Renal cortical epithelial cell (primary cell): ENCODE measurements at regions not wholly inside any gene's neighbourhood (a gene's known extent, or its start where the extent isn't known, plus 50 kb on each side); places are given as distances from the start of the nearest gene placed in this dataset.

ENCODE experiments used
- DNase-seq: peaks from one replicate; pipeline ENCODE4 v3.0.0-alpha.2; 2011; ENCODE audit warnings: low read depth

DNA sequence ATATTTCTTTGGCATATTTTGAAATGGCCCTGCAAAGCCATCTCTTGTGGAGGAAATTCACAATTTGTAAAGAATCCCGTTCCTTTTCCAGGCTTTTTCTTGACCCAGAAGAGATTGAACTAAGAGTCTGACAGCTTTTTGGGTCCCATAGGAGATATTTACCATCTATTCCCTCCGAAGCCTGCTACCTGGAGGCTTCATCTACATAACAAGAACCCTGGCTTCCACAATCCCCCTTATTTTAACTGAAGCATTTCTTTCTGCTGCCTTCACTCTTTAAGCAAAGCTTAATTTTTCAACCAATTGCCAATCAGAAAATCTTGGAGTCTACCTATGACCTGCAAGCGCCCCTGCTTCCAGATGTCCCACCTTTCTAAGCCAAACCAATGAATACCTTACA, 248.1 kb upstream of the GADL1 start:
- DNase-seq = no peak

DNA sequence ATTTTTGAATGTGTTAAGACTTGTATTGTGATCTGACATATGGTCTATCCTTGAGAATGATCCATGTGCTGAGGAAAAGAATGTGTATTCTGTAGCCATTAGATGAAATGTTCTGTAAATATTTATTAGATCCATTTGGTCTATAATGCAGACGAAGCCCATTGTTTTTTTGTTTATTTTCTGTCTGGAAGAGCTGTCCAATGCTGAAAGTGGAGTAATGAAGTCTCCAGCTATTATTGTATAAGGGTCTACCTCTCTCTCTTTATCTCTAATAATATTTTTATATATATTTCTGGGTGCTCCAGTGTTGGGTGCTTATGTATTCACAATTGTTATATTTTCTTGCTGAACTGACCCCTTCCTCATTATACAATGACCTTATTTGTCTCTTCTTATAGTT, 250.6 kb upstream of the GADL1 start:
- DNase-seq = no peak

DNA sequence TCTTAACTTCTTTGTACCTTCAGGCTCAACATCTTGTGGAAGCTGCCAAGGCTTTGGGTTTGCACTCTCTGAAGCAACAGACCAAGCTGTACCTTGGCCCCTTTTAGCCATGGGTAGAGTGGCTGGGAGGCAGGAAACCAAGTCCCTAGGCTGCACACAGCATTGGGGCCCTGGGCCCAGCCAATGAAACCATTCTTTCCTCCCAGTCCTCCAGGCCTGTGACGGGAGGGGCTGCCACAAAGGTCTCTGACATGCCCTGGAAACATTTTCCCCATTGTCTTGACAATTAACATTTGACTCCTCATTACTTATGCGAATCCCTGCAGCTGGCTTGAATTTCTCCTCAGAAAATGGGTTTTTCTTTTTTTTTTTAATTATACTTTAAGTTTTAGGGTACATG, 253.1 kb upstream of the GADL1 start:
- no peak for DNase-seq

DNA sequence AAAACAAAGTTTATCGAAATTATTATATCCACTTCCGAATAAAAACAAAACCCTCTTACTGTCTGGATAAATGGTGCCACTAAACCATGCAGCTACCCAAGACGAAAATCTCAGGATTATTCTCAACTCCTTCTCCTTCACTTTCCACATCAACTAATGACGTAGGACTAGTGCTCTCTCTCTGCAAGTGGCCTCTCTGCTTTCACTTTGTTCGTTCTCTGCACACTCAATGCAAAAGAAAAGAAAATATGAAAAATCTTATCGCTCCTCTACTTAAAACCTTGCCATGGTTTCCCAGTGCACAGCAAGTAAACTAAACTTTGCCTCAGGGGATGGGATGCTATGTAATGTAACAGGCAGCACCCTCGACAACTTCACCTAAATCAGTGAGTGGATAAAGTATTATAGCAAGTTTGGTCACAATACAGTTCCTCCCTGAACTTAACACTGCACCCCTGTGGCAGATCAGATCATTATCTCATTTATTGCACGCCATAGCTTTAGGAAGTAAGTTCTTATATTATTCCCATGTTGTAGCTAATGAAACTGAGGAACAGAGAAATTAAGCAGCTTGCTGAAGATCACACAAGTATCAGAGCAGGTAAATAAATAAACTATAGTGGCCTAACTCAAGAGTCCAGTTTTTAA, 262.7 kb upstream of the GADL1 start:
- DNase-seq = no peak

DNA sequence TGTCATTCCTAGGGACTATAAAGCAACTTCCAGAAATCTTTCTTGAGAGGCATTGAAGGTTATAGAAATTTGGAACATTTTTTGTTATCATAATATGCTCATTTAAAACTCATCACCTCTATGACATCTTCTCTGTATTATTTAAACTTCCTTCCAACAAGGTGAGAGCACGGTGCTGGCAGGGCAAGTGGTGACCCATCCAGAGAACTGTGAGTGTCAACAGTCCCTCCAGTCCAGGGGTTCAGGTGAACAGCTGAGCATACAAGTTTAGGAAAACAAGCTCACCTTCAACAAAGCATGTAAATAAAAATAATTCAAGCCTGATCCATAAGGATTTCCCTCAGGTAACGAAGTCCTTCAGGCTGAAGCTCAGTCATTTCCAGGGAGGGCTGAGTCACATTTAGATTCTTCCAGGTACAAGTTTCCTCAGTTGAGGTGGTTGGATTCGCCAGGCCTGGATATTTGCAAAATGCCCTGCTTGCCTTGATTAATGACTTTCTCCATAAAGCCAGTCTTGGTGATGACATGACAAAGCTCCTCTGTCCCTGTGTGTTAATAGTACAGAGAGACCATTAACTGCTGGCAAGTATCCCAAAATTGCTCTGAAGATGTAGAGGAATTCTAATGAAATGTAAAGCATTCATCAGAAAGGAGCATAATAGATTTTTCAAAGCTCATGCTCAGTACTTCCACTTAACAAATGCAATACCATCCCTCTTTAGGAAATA, 263.6 kb upstream of the GADL1 start:
- DNase-seq = no peak

DNA sequence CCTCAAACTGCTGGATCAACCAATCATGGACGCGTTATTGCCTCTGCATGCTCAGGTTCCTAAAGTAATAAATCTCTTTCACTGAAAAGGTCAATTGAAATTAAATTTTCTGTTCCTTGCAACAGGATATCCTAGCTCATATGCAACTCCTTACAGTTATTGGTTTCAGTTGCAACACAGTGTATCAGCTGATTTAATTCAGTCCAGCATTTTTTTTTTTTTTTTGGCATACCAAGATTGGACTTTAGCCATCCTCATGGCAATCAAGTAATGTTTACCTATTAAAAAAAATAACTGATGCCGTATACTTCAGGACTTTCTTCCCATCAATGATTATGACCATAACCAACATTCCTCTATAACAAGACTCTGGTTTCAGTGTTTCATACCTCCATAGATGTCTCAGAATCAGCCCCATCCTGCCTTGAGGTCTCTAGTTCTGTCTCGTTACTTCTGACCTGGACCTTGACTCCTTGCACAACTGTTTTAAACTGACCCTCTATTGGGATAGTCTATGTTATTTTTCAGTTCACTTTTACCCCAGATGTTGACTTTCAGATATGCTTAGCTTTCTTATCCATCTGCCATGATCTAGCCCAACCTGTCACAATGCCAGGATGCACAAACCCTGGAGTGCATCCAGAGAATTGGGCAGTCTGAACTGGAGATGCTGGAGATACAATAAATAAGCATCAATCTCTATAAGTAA, 265.0 kb upstream of the GADL1 start:
- no peak for DNase-seq

DNA sequence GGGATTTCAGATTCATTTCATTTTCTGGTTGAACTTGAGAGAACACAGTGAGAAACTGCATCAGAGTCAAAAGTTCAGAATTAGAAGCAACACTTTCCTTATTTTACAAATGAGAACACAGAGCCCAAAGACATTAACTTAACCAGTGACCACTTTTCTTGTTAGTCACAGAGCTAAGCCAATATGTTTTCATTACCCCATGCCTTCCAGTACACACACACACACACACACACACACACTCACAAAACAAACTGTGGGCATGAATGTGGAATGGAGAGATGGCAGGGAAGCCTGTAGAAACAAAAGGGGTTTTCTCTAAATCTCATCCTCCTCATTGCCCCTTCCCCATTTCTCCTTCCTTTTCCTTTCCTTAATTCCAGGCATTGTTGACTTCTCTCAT, 267.4 kb upstream of the GADL1 start:
- peak; percentile 70 for DNase-seq

DNA sequence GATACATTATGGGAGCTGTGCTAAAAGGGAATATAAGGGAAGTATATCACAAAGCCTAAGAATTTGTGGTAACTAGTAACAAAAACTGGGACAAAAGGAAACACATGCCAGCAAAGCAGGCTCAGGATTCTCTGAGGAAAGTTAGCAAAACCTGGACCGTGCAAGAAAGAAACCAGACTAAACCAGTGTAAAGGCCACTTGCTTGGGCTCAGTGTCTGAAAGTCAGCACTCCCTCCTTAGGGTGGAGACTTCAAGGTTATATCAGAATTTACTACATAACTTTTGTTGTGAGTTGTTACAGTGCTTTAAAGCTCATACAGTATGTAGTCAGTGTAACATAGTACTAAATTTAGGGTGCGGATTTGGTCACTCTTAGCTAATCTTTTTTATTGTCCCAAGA, 269.9 kb upstream of the GADL1 start:
- DNase-seq = peak; percentile 15

DNA sequence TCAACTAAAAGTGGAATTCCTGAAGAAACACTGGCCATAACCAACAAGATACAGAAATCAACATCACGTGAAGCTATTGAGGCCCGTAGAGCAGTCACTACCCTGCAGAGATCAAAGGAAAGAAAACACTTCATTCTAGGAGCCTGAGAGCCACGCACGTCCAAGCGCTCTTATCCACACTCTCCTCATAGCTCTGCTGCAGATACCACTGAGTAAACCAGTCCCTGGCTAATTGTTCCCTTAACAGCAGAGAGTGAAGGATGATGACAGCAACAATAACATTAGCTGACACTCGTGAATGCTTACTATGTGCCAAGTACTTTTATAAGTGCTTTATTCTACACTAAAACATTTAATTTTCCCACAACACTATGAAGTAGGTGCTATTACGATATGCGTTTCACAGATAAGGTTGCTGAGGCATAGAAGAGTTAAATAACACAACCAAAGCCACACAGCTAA, 271.0 kb upstream of the GADL1 start:
- peak; percentile 19 for DNase-seq

DNA sequence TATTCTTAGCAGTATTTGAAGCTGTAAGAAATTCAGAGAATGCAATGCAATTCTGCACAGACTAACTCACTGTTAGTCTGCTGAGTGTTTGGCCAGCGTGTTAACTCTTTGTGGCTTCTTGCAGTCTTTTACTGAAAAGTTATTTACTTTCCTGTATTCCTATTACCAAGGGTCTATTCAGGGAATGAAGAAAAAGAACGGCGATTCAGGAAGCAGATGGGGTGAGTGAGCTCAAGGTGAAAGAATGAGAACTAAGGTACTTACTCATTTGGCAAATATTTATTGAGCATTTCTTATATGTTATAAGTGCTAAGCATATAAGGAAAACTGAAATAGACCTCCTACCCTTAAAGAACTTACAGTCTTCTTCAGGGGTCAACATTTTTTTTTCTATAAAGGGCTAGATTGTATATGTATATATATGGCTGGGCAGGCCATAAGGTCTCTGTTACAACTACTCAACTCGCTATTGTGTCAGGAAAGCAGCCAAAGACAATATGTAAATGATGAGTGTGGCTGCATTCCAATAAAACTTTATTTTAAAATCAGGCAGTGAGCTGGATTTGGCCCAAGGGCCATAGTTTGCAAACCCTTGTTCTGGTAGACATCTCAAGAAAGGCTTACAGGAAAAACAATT, 271.9 kb upstream of the GADL1 start:
- DNase-seq = peak; percentile 79

DNA sequence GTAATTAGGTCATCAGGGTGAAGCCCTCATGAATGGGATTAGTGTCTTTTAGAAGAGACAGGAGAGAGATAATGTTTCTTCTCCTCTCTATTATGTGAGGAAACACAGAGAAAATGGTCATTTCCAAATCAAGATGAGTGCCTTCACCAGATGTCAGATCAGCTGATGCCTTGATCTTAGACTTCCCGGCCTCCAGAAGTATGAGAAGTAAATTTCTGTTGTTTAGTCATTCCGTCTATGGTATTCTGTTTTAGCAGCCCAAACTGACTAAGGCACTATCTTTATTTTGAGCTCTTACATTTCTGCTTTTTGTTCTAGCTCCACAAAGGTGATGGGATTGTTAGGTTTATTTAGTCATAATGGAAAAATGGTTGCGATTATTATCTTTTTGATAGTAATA, 273.2 kb upstream of the GADL1 start:
- no peak for DNase-seq

DNA sequence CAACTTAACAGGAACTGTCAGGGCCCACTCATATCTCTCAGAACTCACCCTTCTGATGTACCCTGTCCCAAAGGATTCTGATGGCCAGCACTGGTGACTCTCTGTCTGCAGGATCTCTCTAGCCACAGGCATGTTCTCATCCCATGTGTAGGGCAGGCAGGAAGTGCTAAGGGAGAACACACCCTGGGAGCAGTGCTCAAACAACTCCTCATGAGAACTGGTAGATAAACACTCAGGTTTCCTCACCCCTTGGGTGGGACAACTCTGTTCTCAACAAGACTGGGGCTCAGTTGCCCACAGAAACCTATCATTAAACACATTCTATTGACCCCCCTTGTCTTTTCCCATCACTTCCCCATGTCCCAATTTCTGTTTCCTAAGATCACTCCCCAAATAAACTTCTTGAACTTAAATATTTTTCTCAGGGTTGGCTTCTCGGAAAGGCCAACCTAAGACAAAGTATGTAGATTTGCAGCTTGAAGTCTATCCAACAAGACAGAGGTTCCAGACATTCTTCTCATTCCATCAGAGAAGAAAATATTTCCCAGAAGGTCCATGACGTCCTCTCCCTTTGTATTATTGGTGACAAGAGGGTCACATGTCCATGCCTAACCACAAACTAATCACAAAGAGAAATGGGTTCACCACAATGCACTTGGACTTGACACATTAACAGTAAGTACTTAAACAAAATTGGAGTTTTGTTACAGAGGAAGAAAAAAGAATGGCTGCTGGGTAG, 276.6 kb upstream of the GADL1 start:
- DNase-seq = peak; percentile 97

DNA sequence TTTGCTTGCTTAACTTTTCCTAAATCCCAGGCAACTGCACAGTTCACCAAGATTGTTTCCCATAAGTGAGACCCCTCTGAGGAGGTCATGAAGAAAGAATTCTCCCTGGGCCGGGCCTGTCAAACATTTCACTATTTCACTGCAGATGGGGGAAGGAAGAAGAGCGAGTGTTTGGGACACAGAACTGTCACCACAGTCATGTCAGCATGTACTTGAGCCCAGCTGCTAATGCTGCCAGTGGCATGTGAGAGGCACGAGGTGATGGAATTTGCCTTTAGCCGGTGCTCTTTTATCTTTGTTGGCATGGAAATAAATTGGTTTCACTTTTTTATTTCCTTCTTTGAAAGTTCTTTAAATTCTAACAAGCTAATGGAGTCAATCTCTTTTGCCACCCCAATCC, 277.9 kb upstream of the GADL1 start:
- peak; percentile 26 for DNase-seq

DNA sequence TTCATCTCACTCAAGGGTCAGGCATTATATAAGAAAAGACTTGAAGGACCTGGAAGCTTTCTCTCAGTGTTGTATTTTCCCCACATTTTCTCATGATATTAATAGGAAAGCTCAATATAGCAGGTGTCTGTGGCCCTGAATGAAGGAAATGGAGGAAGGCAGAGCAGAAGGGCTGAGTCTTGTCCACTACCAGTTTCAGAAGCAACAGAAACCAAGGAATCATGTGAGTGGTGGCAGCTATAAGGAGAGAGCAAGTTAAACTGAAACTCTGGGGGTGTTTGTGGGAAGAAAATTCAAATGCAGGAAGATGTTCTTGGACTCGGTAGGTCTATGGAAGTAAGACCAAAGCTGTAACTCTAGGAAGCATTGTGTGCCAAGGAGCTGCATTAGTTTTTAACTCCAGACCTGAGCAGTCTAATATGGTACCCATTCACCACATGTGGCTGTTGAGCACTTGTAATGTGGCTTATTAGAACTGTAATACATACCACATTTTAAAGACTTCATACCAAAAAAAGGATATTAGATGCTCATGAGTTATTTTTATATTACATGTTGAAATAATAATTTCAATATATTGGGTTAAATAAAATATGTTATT, 278.8 kb upstream of the GADL1 start:
- no peak for DNase-seq

DNA sequence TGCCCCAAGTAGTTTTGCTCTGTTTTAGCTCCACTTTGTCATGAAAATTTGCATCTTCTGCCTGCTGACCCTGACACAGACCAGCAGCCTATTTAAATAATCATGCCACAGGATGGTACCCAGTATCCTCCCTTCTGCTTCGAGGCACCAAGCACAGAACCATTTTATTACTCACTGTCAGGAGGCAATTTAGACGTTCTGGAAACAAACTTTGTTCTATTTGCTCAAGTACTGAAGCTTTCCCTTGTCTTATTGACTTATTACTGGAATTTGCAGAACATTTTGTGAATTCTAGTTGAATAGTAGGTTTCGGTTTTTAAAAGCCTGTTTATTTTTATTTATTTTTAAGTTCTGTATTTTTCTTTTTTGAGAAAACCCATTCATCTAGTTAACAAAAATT, 279.6 kb upstream of the GADL1 start:
- DNase-seq = no peak

DNA sequence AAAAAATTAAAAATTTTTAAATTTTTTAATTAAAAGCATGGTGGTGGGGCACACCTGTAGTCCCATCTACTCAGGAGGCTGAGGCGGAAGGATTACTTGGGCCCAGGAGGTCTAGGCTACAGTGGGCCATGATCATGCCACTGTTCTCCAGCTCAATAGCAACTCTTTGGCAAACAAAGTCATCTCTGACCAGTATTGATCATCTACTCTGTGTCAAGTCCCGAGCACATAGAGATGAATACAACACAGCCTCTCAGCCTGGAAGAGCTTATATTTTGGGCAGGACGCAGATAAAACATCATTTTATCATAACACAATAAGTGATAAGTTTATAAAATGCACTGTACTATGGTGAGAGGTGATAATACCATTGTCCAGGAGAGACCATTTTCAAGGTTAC, 281.6 kb upstream of the GADL1 start:
- no peak for DNase-seq

DNA sequence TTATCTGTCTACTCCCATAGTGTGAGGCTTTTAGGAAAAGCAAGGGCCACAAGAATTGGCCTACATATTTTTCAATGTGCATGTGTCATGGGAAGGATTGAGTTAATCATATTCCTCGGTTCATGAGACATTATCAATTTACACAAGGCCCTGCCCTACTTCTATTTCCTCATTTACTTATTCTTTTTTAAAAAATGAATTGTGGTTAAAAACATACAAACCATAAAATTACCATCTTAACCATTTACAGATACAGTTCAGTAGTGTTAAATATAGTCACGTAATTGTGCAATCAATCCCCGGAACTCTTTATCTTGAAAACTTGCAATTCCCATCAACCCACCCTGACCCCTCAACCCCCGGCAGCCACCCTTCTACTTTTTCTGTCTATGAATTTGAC, 284.0 kb upstream of the GADL1 start:
- no peak for DNase-seq

DNA sequence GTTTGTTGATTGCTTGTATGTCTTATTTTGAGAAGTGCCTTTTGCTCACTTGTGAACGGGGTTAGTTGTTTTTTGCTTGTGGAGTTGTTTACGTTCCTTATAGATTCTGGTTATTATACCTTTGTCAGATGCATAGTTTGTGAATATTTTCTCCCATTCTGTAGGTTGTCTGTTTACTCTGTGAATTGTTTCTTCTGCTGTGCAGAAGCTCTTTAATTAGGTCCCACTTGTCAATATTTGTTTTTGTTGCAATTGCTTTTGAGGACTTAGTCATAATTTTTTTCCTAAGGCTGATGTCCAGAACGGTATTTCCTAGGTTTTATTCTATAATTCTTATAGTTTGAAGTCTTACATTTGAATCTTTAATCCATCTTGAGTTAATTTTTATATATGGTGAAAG, 285.3 kb upstream of the GADL1 start:
- no peak for DNase-seq

DNA sequence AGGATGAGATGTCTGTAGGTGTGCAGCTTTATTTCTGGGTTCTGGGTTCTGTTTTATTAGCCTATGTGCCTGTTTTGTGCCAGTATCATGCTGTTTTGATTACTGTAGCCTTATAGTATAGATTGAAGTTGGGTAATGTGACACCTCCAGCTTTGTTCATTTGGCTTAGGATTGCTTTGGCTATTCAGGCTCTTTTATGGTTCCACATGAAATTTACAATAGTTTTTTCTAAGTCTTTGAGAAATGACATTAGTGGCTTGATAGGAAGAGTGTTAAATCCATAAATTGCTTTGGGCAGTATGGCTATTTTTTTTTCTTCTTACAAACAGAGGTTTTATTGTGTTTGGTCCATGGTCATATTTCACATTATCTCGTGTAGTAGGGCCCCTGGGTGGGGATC, 285.8 kb upstream of the GADL1 start:
- DNase-seq = no peak

DNA sequence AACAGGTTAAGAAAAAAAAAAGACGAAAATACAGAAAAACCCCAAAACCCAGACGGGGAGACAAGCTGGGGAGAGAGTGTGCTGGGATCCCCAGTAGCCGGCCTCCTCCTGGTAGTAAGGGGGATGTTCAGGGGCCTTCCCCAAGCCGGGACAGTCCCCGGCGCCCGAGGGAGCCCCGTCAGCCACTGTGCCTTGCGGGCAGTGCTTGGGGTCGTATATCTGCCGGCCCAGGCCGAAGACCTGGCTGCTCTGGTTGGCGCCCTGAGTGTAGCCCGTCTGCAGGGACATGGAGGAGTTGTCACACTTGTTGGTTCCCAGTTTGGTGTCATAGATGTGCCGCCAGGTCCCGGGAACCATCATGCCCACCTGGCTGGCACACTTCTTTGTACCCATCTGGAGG, 287.2 kb upstream of the GADL1 start:
- no peak for DNase-seq

DNA sequence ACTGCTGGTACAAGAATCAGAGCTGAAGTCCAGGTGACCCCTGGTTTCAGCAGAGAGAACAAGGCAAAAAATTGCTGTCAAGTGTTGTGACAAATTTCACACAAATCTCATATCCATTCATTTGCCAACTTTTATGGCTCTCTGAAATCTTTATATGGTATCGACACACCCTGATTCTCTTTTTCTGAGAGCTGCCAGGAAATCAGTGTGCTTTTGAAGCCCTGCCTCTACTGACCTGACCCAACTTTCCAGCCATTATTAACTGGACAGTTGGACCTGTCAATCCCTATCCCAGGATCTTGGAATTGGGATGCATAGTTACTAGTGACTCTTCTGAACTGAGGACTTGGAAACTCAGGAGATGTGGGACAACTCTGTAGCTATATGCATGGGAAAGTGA, 288.2 kb upstream of the GADL1 start:
- no peak for DNase-seq
